ENCODE measurements at regions not wholly inside any gene's neighbourhood (a gene's known extent, or its start where the extent isn't known, plus 50 kb on each side); places are given as distances from the start of the nearest gene placed in this dataset.

DNA sequence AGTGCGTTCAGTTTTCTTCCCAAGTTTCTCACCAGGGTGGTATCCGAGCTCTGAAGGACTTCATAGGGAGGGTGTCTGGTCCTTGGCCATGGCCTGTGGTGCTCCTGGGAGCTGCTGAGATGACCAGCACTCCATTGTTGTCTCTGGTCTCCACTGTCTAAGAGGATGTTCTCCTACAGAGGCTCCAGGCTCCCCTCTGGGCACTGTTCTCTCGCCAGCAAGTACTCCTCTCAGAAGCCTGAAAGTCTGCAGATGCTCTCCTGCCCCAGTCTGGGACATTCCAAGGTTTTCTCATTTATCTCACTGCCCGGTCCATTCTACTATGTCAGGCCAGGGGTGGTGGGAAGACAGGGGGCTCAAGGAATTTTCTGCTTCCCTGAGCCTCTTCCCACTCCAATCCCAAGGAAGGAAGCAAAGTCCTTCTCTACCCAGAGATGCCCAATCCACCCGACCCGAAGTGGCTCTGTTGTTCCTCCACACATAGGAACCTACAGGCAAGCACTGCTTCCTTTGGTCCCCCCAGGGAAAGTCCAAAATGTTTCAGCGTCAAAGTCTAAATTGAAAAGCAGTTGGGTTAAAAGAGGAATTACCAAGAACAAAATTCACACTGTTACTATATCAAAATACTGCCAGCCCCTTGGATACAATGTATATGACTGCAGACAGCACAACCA, 110.5 kb downstream of the GYPC start:
- Mint-ChIP-seq H3K9me3 (no peaks in the 10 kb centered on the region), H3K4me1 (ENCODE audit: low read depth) (peaks cover 46% of the 10 kb centered on the region), H3K36me3 (ENCODE audit: low read depth) (no peaks in the 10 kb centered on the region), H3K27ac (no peak overlapping the region), H3K4me3 (no peak overlapping the region), H3K27me3 (no peaks in the 10 kb centered on the region)
- no peak for ATAC-seq
- TF ChIP-seq, protein P1, sequence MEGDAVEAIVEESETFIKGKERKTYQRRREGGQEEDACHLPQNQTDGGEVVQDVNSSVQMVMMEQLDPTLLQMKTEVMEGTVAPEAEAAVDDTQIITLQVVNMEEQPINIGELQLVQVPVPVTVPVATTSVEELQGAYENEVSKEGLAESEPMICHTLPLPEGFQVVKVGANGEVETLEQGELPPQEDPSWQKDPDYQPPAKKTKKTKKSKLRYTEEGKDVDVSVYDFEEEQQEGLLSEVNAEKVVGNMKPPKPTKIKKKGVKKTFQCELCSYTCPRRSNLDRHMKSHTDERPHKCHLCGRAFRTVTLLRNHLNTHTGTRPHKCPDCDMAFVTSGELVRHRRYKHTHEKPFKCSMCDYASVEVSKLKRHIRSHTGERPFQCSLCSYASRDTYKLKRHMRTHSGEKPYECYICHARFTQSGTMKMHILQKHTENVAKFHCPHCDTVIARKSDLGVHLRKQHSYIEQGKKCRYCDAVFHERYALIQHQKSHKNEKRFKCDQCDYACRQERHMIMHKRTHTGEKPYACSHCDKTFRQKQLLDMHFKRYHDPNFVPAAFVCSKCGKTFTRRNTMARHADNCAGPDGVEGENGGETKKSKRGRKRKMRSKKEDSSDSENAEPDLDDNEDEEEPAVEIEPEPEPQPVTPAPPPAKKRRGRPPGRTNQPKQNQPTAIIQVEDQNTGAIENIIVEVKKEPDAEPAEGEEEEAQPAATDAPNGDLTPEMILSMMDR (IDR thresholded peaks at IDR 0.05), result no peak
- CTCF ChIA-PET, result no interaction called here
- no peak for DNase-seq
- intact Hi-C loops (cut with micrococcal nuclease), result no loop called here
- POLR2A ChIA-PET, result no interaction called here

- DNase-seq, result no peak
- POLR2A ChIA-PET, result no interaction called here
- no peak overlapping the region for H3K27ac Mint-ChIP-seq
- intact Hi-C loops (cut with micrococcal nuclease), result no loop called here
- H3K36me3 Mint-ChIP-seq (ENCODE audit: low read depth), result no peaks in the 10 kb centered on the region
- H3K4me1 Mint-ChIP-seq (ENCODE audit: low read depth), result peaks cover 41% of the 10 kb centered on the region
- ATAC-seq, result no peak
- no peaks in the 10 kb centered on the region for H3K9me3 Mint-ChIP-seq
- TF ChIP-seq, protein P1 (IDR thresholded peaks at IDR 0.05), result no peak
- H3K4me3 Mint-ChIP-seq, result no peak overlapping the region
- no peaks in the 10 kb centered on the region for H3K27me3 Mint-ChIP-seq
- CTCF ChIA-PET, result no interaction called here
Measured at GRCh38 chr2:126766969-126767296, 111.0 kb downstream of the GYPC start.

- DNase-seq (no peak), ATAC-seq (no peak)
- Mint-ChIP-seq H3K27ac (no peak overlapping the region), H3K9me3 (no peaks in the 10 kb centered on the region), H3K4me3 (no peak overlapping the region), H3K36me3 (ENCODE audit: low read depth) (no peaks in the 10 kb centered on the region), H3K4me1 (ENCODE audit: low read depth) (peaks cover 26% of the 10 kb centered on the region), H3K27me3 (no peaks in the 10 kb centered on the region)
- ChIA-PET POLR2A (no interaction called here), CTCF (interaction anchor here (1.2 kb wide), 1 partner anchor 9 kb away, joined by 3 read pairs; no protein-coding TSS in a partner anchor)
- intact Hi-C loops (cut with micrococcal nuclease), result no loop called here
- TF ChIP-seq, protein P1 (IDR thresholded peaks at IDR 0.05), result no peak
Measured at GRCh38 chr2:126769118-126769517, 113.2 kb downstream of the GYPC start.

DNA sequence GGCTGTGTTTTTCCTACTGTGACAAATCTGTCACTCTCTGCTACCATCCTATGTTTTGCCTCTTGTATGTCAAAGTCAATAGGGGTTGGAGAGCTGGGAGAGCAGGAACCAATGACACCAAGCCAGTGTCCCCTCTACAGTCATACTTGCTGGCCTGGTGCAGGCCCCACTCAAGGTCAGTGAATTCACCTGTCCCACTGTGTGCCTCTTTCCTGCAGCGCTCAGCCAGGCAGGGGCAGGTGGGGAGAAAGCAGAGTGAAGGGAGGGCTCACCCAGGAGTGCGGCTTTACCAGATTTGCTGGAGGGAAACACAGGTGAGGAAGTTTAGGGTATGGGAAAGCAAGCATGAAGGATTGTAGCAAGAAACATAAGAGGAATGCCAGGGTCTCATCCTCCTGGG, 114.5 kb downstream of the GYPC start:
- H3K4me3 Mint-ChIP-seq, result no peak overlapping the region

DNA sequence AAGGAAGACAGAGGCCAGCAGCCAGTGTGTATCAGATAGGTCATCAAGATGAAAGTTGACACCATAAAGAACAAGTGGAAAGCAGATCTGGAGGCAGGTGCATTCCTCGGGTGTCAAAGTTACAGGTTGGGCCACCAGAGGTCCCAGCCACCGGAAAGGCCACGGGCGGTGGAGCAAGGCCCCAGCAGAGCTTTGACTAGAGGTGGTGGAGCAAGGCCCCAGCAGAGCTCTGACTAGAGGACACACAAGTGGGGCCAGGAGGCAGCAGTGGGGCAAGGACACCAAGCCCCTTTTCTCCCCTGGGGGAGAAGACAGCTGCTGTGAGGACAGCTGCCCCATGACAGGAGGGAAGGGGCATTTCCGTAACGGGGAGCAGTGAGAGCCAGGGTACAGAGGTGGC, 115.1 kb downstream of the GYPC start:
- H3K4me3 Mint-ChIP-seq, result no peak overlapping the region
- DNase-seq (no peak), ATAC-seq (no peak)
- no peaks in the 10 kb centered on the region for H3K36me3 Mint-ChIP-seq (ENCODE audit: low read depth)
- intact Hi-C loops (cut with micrococcal nuclease), result loop anchor here (10.0 kb wide), 1 partner anchor 526 kb away; no protein-coding TSS in a partner anchor
- TF ChIP-seq, protein P1 (IDR thresholded peaks at IDR 0.05), result no peak
- no peaks in the 10 kb centered on the region for H3K9me3 Mint-ChIP-seq
- H3K27me3 Mint-ChIP-seq, result no peaks in the 10 kb centered on the region
- H3K27ac Mint-ChIP-seq, result no peak overlapping the region
- peaks cover 23% of the 10 kb centered on the region for H3K4me1 Mint-ChIP-seq (ENCODE audit: low read depth)
- ChIA-PET POLR2A (no interaction called here), CTCF (interaction anchor here (0.7 kb wide), 1 partner anchor 243 kb away, joined by 3 read pairs; no protein-coding TSS in a partner anchor)

More for the DNA sequence above, 114.5 kb downstream of the GYPC start:
- no peaks in the 10 kb centered on the region for H3K27me3 Mint-ChIP-seq
- ATAC-seq (no peak), DNase-seq (no peak)
- H3K36me3 Mint-ChIP-seq (ENCODE audit: low read depth), result no peaks in the 10 kb centered on the region
- no peak overlapping the region for H3K27ac Mint-ChIP-seq
- CTCF ChIA-PET, result interaction anchor here (0.7 kb wide), 1 partner anchor 242 kb away, joined by 3 read pairs; no protein-coding TSS in a partner anchor
- TF ChIP-seq, protein P1 (IDR thresholded peaks at IDR 0.05), result no peak
- peaks cover 22% of the 10 kb centered on the region for H3K4me1 Mint-ChIP-seq (ENCODE audit: low read depth)
- no peaks in the 10 kb centered on the region for H3K9me3 Mint-ChIP-seq
- intact Hi-C loops (cut with micrococcal nuclease), result loop anchor here (10.0 kb wide), 1 partner anchor 526 kb away; no protein-coding TSS in a partner anchor
- POLR2A ChIA-PET, result no interaction called here
